ENCODE measurements at regions not wholly inside any gene's neighbourhood (a gene's known extent, or its start where the extent isn't known, plus 50 kb on each side); places are given as distances from the start of the nearest gene placed in this dataset.

GRCh38 chr1:233435622-233436021 is 108.1 kb downstream of the MAP3K21 start:
- no peaks in the 10 kb centered on the region for H3K9me3 ChIP-seq
- H3K4me1 ChIP-seq, result no peaks in the 10 kb centered on the region
- H3K27ac ChIP-seq, result no peak overlapping the region
- H3K36me3 ChIP-seq, result no peaks in the 10 kb centered on the region
- no peak for TF ChIP-seq CTCF (IDR thresholded peaks at IDR 0.05)
- H3K4me3 ChIP-seq, result no peak overlapping the region
- DNase-seq (ENCODE audit: low spot score), result no peak
- no peaks in the 10 kb centered on the region for H3K27me3 ChIP-seq

- no peaks in the 10 kb centered on the region for H3K9me3 ChIP-seq
- no peak for TF ChIP-seq CTCF (IDR thresholded peaks at IDR 0.05)
- DNase-seq (ENCODE audit: low spot score), result no peak
- H3K4me1 ChIP-seq, result no peaks in the 10 kb centered on the region
- H3K4me3 ChIP-seq, result no peak overlapping the region
- no peaks in the 10 kb centered on the region for H3K36me3 ChIP-seq
- no peak overlapping the region for H3K27ac ChIP-seq
- no peaks in the 10 kb centered on the region for H3K27me3 ChIP-seq
Observed at GRCh38 chr1:233439721-233440120, 112.2 kb downstream of the MAP3K21 start.

- H3K4me1 ChIP-seq, result no peaks in the 10 kb centered on the region
- no peaks in the 10 kb centered on the region for H3K27me3 ChIP-seq
- H3K9me3 ChIP-seq, result peaks cover 0 to under 1% of the 10 kb centered on the region in 2 donors
- H3K4me3 ChIP-seq, result no peak overlapping the region
- H3K36me3 ChIP-seq, result no peaks in the 10 kb centered on the region
- H3K27ac ChIP-seq, result no peak overlapping the region
- no peak for DNase-seq (ENCODE audit: low spot score)
- peak; percentile 26 to 73 for TF ChIP-seq CTCF (IDR thresholded peaks at IDR 0.05)
Observed at GRCh38 chr1:233440951-233441401, 113.5 kb downstream of the MAP3K21 start.

- Histone ChIP-seq H3K4me1 (no peaks in the 10 kb centered on the region), H3K36me3 (no peaks in the 10 kb centered on the region), H3K9me3 (peaks cover 0 to 4% of the 10 kb centered on the region in 2 donors), H3K4me3 (no peak overlapping the region), H3K27me3 (no peaks in the 10 kb centered on the region), H3K27ac (no peak overlapping the region)
- no peak for DNase-seq (ENCODE audit: low spot score)
- TF ChIP-seq CTCF (IDR thresholded peaks at IDR 0.05), result no peak
Observed at GRCh38 chr1:233442026-233442780, 114.7 kb downstream of the MAP3K21 start.

GRCh38 chr1:233443040-233443760 is 115.7 kb downstream of the MAP3K21 start:
- H3K4me1 ChIP-seq, result no peaks in the 10 kb centered on the region
- H3K27me3 ChIP-seq, result no peaks in the 10 kb centered on the region
- H3K36me3 ChIP-seq, result no peaks in the 10 kb centered on the region
- no peak overlapping the region for H3K4me3 ChIP-seq
- H3K9me3 ChIP-seq, result peaks cover 0 to 4% of the 10 kb centered on the region in 2 donors
- H3K27ac ChIP-seq, result no peak overlapping the region
- no peak for DNase-seq (ENCODE audit: low spot score)
- no peak for TF ChIP-seq CTCF (IDR thresholded peaks at IDR 0.05)

Measured in right atrium auricular region (tissue), 2 donors.